Erythroblast (primary cell): ENCODE measurements at regions not wholly inside any gene's neighbourhood (a gene's known extent, or its start where the extent isn't known, plus 50 kb on each side); places are given as distances from the start of the nearest gene placed in this dataset.

ENCODE experiments used
- GATA1 ChIP-seq: IDR thresholded peaks from 2 replicates; pipeline ENCODE4 v1.6.1; 2011; ENCODE audit warnings: low read depth, mild to moderate bottlenecking, control low read depth, low read length, moderate library complexity
- POLR2A ChIP-seq: IDR thresholded peaks from 2 replicates; pipeline ENCODE4 v1.6.1; 2011; ENCODE audit warnings: mild to moderate bottlenecking, low read length

DNA sequence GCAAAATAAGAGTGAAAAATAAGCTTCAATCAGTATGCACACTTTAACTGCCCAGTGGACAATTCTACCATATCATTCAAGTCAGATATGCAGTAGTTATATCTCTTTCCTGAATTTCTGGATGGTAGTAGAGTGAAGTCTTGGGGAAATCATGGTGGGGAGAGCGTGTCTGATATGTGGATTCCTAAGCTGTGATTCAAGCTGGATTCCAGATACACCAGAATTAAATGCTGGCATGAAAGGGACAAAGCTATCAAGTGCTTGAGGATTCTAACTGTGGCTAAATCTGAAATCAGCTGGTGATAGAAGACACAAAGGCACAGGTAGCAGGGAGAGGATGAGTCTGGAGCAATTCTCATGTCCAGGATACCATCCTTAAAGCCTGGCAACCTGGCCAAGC, 323.5 kb downstream of the DUSP10 start:
- TF ChIP-seq POLR2A: no peak
- TF ChIP-seq GATA1: no peak
